Liver (tissue), 8 donors: ENCODE measurements at regions not wholly inside any gene's neighbourhood (a gene's known extent, or its start where the extent isn't known, plus 50 kb on each side); places are given as distances from the start of the nearest gene placed in this dataset.

Experiments used
- DNase-seq: peaks from one replicate; pipeline ENCODE4 v3.0.0-alpha.2; 2017; ENCODE audit warnings: low spot score
- H3K27ac ChIP-seq, 2 donors: one replicate each; pipeline ENCODE4 v1.7.0; 2013; ENCODE audit warnings: inconsistent platforms in 2 of 2, low read length in 2 of 2, control low read depth in 1 of 2, low read depth in 1 of 2, mild to moderate bottlenecking in 1 of 2
- H3K27me3 ChIP-seq, 4 donors: one replicate each; pipeline versions ENCODE4 v1.6.1 to v1.7.0; 2013; ENCODE audit warnings: low read length in 3 of 4, inconsistent platforms in 1 of 4, mild to moderate bottlenecking in 1 of 4, moderate library complexity in 1 of 4; ENCODE audit not compliant: control insufficient read depth in 4 of 4, insufficient read depth in 4 of 4
- H3K36me3 ChIP-seq, 4 donors: one replicate each; pipeline versions ENCODE4 v1.6.1 to v1.7.0; 2013; ENCODE audit warnings: low read length in 3 of 4, mild to moderate bottlenecking in 3 of 4, low read depth in 1 of 4, moderate library complexity in 1 of 4; ENCODE audit not compliant: control insufficient read depth in 4 of 4, insufficient read depth in 3 of 4
- H3K4me1 ChIP-seq, 4 donors: one replicate each; pipeline versions ENCODE4 v1.6.1 to v1.7.0; 2013; ENCODE audit warnings: low read length in 3 of 4, mild to moderate bottlenecking in 3 of 4, moderate library complexity in 1 of 4; ENCODE audit not compliant: control insufficient read depth in 4 of 4, insufficient read depth in 4 of 4
- H3K4me3 ChIP-seq, 3 donors: one replicate each; pipeline versions ENCODE4 v1.6.1 to v1.7.0; 2013; ENCODE audit warnings: low read length in 3 of 3, control low read depth in 1 of 3, low read depth in 1 of 3, mild to moderate bottlenecking in 1 of 3
- H3K9ac ChIP-seq, 2 donors: one replicate each; pipeline ENCODE4 v1.7.0; 2013; ENCODE audit warnings: low read length in 2 of 2, mild to moderate bottlenecking in 2 of 2, moderate library complexity in 2 of 2, control low read depth in 1 of 2, low read depth in 1 of 2
- H3K9me3 ChIP-seq, 4 donors: one replicate each; pipeline versions ENCODE4 v1.6.1 to v1.7.0; 2013; ENCODE audit warnings: low read length in 3 of 4; ENCODE audit not compliant: control insufficient read depth in 4 of 4
- ATF3 ChIP-seq: IDR thresholded peaks from 2 replicates; pipeline ENCODE4 v1.6.1; 2016; ENCODE audit warnings: antibody characterized with exemption
- CTCF ChIP-seq: fragments of 150-350 bp; IDR thresholded peaks from 2 replicates; pipeline ENCODE4 v1.5.1; 2017; ENCODE audit warnings: improper control_type of control experiment, low read depth, low read length; ENCODE audit not compliant: missing input control
- EGR1 ChIP-seq, 2 donors: IDR thresholded peaks; 2 replicates each; pipeline ENCODE4 v1.6.1; 2016 to 2018; ENCODE audit warnings: antibody characterized with exemption in 2 of 2, low read depth in 2 of 2
- FOXA1 ChIP-seq: IDR thresholded peaks from 2 replicates; pipeline ENCODE4 v1.6.1; 2016; ENCODE audit warnings: antibody characterized with exemption
- FOXA2 ChIP-seq: IDR thresholded peaks from 2 replicates; pipeline ENCODE4 v1.6.1; 2016; ENCODE audit warnings: antibody characterized with exemption
- HNF4A ChIP-seq, 2 donors: conservative IDR thresholded peaks; 2 replicates each; pipeline ENCODE4 v1.6.1; 2016; ENCODE audit warnings: antibody characterized with exemption in 2 of 2, mild to moderate bottlenecking in 2 of 2
- HNF4G ChIP-seq: IDR thresholded peaks from 2 replicates; pipeline ENCODE4 v1.6.1; 2016; ENCODE audit warnings: antibody characterized with exemption
- JUND ChIP-seq, 2 donors: IDR thresholded peaks; 2 replicates each; pipeline ENCODE4 v1.6.1; 2016; ENCODE audit warnings: antibody characterized with exemption in 2 of 2
- MAX ChIP-seq: IDR thresholded peaks from 2 replicates; pipeline ENCODE4 v1.6.1; 2016; ENCODE audit warnings: antibody characterized with exemption
- NR2F2 ChIP-seq: IDR thresholded peaks from 2 replicates; pipeline ENCODE4 v1.6.1; 2016; ENCODE audit warnings: antibody characterized with exemption
- RAD21 ChIP-seq, 2 donors: IDR thresholded peaks; 2 replicates each; pipeline ENCODE4 v1.6.1; 2016; ENCODE audit warnings: antibody characterized with exemption in 2 of 2, mild to moderate bottlenecking in 2 of 2
- REST ChIP-seq: IDR thresholded peaks from 2 replicates; pipeline ENCODE4 v1.6.1; 2016; ENCODE audit warnings: antibody characterized with exemption, mild to moderate bottlenecking
- RXRA ChIP-seq, 2 donors: IDR thresholded peaks; 2 replicates each; pipeline ENCODE4 v1.6.1; 2017 to 2018; ENCODE audit warnings: antibody characterized with exemption in 2 of 2, mild to moderate bottlenecking in 1 of 2
- SP1 ChIP-seq: IDR thresholded peaks from 2 replicates; pipeline ENCODE4 v1.6.1; 2018; ENCODE audit warnings: antibody characterized with exemption, mild to moderate bottlenecking
- TAF1 ChIP-seq: conservative IDR thresholded peaks from 2 replicates; pipeline ENCODE4 v1.6.1; 2016; ENCODE audit warnings: antibody characterized with exemption, mild to moderate bottlenecking
- YY1 ChIP-seq: IDR thresholded peaks from 2 replicates; pipeline ENCODE4 v1.6.1; 2016; ENCODE audit warnings: antibody characterized with exemption, mild to moderate bottlenecking
- ZBTB33 ChIP-seq: IDR thresholded peaks from 2 replicates; pipeline ENCODE4 v1.6.1; 2016; ENCODE audit warnings: antibody characterized with exemption
- WGBS: extraction: QIAGEN DNeasy Blood & Tissue Kit; methylation state at CpG from one replicate; pipeline ENCODE4 v1.1.7; 2013; 5-methylcytosine and 5-hydroxymethylcytosine counted together
- donor health status: healthy.
- donor health status: healthy.
- donor health status: healthy.
- donor health status: healthy.
- donor health status: healthy.

GRCh38 chrY:7458301-7459078 is 546.9 kb upstream of the AMELY start:
- Histone ChIP-seq H3K27ac (no peak overlapping the region), H3K9me3 (no peaks in the 10 kb centered on the region), H3K27me3 (no peaks in the 10 kb centered on the region), H3K36me3 (no peaks in the 10 kb centered on the region), H3K4me1 (no peaks in the 10 kb centered on the region), H3K4me3 (no peak overlapping the region), H3K9ac (no peak overlapping the region)
- DNase-seq: no peak
- 20% methylated on average over 1 of the region's 1 CpG for WGBS
- TF ChIP-seq TAF1 (no peak), YY1 (no peak), CTCF (no peak), MAX (peak; percentile 10), RAD21 (IDR thresholded peaks at IDR 0.05) (peak in 1 of 2 donors; percentile 5), ZBTB33 (no peak)

- no peak for DNase-seq
- H3K9me3 ChIP-seq: no peaks in the 10 kb centered on the region
- no peaks in the 10 kb centered on the region for H3K36me3 ChIP-seq
- no peaks in the 10 kb centered on the region for H3K27me3 ChIP-seq
- H3K4me3 ChIP-seq: no peak overlapping the region
- no peak overlapping the region for H3K9ac ChIP-seq
- no peaks in the 10 kb centered on the region for H3K4me1 ChIP-seq
- WGBS: 90% methylated on average over 4 of the region's 4 CpGs
- no peak overlapping the region for H3K27ac ChIP-seq
- TF ChIP-seq SP1 (no peak), NR2F2 (no peak), FOXA1 (no peak), YY1 (no peak), CTCF (no peak), EGR1 (IDR thresholded peaks at IDR 0.05; ENCODE audit: low read depth in 2 of 2) (no peak), REST (no peak), HNF4A (conservative IDR thresholded peaks at IDR 0.05) (no peak), RAD21 (IDR thresholded peaks at IDR 0.05) (no peak), FOXA2 (no peak), TAF1 (no peak), JUND (IDR thresholded peaks at IDR 0.05) (no peak), ZBTB33 (no peak), MAX (no peak), RXRA (IDR thresholded peaks at IDR 0.05) (no peak), HNF4G (no peak), ATF3 (no peak)
Observed at GRCh38 chrY:7457286-7458015, 545.9 kb upstream of the AMELY start.
